NCI-H226 (cell line): ENCODE measurements at regions not wholly inside any gene's neighbourhood (a gene's known extent, or its start where the extent isn't known, plus 50 kb on each side); places are given as distances from the start of the nearest gene placed in this dataset.

ENCODE experiments used
- DNase-seq: peaks from one replicate; pipeline ENCODE4 v3.0.0-alpha.2; 2015

DNA sequence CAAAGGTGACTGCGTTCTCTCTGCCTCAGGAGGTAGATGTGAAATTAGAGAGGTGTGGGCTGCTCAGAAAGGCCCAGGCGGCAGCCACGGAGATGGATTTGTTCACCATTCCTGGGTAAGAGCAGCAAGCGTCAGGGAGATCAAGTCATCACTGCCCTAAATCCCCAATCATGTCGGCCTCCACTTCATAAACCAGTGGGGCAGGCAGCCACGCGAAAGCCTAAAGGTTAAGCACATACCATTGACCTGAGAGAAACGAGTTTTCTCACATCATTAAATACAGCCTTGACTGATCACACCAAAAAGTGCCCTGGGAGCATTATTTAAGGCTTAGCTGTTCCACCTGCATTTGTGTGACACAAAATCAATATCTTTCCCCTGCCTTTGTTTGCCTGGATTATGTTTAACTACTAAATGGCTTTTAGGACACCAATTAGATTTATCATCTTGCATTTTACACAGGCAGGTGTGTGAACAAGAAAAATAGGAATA lies 50.7 kb upstream of the FOXB1 start:
- DNase-seq = no peak

DNA sequence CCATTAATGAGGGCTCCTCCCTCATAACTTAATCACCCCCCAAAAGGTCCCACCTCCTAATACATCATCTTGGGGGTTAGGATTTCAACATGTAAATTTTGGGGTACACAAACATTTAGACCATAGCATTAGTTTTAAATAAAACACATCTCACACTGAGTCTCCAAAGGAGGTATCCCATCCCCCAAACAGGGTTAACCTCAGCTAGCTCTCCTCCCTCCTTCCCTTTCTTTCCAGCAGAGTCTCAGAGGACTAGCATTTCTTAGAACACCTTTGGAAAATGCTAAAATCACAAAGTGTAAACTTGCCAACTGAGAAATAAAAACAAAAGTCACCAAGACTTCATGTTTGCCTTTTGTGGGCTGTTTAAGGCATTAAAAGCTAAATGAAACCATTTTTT lies 51.2 kb upstream of the FOXB1 start:
- no peak for DNase-seq

DNA sequence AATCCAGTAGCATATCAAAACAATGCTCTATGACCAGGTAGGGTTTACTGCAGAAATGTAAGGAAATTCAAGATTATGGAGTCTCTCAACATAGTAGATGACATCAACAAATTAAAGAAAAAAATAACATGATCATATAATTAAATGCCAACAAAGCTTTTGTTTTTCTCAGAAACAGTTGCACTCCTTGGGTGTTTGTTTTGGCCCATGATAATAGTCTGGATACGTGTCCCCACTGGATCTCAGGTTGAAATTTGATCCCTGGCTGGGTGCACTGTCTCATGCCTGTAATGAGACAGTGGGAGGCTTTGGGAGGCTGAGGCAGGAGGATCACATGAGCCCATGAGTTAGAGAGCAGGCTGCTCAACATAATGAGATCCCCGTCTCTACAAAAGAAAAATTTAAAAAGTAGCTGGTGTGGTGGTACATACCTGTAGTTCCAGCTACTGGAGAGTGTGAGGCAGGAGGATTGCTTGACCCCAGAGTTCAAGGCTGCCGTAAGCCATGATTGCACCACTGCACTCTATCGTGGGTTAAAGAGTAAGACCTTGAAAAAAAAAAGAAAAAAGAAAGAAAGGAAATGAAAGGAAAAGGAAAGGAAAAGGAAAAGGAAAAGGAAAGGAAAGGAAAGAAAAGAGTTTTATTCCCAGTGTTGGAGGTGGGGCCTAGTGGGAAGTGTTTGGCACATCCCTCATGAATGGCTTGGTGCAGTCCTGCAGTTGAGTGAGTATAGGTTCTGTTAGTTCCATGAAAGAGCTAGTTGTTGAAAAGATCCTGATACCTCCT lies 53.3 kb upstream of the FOXB1 start:
- no peak for DNase-seq

DNA sequence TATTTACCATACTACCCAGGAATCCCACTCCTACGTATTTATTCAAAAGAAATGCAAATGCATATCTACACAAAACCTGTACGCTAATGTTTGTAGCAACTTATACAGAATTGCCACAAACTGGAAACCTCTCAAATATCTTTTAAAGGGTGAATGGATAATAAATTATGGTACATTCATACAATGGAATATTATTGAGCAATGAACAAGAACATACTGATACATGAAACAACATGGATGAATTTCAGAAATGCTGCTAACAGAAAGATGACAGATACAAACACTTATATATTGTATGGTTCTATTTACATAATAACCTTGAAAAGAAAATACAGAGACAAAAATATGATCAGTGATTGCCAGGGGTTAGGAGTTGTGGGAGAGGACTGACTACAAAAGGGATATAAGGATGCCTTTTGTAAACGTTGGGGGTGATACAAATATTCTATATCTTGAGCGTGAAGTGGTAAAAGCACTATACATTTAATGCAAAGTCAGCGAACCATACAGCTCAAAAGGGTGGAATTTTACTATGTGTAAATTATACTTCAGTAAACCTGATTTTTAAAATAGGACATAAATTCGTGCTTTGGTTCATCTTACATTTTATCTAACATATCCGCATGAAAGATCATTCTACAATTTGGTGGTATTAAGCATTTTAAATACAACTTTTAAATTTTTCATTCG lies 55.0 kb upstream of the FOXB1 start:
- DNase-seq = no peak

DNA sequence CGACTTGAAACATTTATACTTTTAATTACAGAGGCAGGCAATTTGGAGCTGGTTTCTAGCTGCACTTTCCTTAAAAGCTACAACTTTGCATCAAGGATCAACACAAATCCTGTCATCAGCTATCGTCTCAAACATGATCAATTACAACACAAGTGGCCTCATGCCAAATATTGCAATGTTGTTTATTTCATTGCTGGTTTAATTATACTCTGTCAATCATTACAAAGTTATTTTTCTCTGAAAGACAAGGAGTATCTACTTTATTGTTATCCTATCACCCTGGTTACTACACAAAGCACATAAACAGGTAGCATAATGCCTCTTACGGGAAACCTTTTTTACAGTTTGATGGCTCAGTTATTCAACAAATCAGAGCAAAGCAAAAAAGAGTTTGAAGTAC lies 58.0 kb upstream of the FOXB1 start:
- no peak for DNase-seq

DNA sequence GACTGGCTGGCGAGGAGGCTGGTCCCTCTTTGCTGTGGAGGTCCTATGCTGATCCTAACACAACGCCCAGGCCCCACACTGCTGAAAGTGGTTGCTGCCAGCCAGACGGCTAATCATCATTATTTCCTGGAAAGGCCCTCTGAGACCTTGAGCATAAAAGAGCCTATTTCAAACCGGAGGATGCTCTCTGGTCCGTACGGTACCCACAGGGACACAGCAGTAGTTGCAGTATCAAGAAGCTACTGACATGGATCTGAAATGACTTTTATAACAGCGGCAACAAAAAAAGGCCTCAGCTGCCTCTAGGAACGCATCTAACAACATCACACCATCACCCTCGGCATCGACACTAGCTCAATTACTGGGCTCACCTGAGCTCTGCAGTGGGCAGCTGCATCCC lies 59.1 kb upstream of the FOXB1 start:
- DNase-seq = no peak

DNA sequence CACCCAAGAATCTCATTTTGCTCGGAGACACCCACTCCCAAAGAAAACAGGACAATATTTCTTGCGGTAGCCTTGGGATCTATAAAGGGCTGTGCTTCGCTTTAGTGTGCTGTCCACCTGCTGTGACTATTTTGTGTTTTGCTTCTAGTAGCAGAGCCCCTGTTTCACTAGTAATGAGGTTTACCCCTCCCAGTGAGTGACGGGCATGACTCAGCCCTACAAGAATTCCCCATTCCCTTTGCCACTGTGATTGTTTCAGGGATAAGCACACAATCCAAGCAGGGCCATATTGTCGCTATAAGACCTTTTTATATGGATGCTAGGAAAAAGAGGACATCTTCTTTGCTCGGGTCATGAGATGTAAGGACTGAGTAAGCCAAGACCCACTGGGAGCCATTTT lies 62.5 kb upstream of the FOXB1 start:
- DNase-seq = no peak

DNA sequence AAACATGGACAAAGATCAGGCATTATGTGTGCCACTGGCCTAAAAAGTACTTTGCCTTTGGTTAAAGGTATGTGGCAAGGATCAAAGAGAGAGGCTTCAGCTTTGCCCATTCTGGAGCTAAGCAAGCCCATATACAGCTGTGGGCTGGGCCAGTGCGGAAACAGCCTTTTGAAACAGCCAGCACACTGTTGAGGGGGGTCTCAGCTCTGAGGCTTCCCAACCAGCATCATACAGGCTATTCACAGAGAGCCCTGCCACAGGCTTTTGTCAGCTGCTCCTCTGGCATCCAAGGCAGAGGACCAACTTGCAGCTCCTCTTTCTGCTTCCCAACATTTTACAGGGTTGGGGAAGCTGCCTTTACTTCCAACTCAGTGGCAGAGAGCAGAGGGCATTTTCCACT lies 63.2 kb upstream of the FOXB1 start:
- DNase-seq = no peak

DNA sequence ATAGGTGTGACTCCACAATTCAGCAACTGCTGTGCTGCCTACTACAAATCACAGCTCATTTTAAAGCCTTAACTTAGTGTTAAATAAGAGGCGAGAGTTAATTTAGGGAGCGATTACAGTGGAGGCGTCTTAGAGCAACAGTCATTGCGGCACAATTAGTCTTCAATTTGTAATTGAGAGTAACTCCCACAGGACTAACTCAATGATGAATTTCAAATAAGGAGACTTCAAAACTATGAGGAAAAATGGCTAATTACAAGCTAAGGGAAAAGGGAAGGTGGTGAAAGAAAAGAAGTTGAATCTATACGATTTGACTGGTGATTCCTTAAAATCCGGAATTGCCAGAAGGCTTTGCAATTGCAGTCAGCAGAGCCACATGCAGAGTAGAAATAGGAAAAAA lies 63.7 kb upstream of the FOXB1 start:
- DNase-seq = no peak

DNA sequence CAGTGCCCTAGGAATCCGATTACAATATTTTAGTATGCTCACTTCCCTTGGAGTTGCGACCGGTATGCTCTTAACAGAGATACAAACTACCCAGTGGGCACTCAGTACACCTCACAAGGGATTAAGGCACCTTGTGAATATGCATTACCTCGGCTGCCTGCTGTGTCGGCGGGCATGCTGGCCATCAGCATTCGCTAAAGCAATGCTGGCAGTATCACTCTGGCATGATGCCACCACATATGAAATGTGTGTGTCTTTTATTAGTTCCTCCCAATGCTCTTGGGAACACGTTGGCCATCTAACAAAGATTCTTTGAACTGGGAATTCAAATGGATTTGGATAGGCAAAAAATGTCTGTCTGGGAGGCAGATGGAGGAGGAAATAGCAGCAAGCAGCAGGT lies 67.4 kb upstream of the FOXB1 start:
- DNase-seq = no peak

DNA sequence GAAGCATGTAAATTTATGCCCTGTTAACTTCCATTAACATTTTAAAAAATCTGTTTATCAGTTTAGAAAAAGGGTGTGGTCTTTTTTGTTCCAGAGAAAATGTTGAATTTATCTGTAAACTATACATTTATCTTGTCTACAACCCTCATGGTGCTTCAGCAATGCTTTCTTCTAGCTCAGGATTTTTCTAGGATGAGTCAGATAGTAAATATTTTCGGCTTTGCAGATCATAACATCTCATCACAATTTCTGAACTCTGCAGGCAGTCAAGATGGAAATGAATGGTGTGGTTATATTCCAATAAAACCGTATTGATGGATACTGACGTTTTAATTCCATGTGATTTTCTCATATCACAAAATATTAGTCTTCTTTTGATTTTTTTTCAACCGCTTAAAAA lies 70.5 kb upstream of the FOXB1 start:
- DNase-seq = peak; percentile 80

DNA sequence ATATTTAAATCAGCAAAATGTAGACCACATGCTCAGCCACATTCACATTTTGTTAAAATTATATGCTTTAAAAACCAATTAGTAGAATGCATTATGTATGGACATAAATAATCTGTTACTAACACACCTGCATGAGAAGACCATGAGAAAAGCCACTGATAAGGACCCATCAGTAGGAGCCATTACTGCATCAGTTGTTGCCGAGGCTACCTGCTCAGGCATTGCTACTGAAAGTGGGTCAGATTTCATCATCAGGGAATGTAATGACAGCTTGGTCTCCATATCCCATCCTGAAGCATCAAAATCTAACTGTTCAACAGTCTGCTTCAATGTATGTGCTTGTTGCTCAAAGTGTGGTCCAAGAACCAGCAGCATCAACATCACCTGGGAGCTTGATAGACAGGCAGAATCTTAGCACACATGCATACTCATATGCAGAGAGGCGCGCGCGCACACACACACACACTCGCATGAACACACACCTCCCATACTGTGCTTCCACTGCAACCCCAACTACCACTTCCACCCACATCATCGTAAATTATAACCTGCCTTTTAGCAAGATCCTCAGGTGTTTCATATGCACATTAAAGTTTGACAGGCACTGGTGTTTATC lies 72.4 kb upstream of the FOXB1 start:
- no peak for DNase-seq

DNA sequence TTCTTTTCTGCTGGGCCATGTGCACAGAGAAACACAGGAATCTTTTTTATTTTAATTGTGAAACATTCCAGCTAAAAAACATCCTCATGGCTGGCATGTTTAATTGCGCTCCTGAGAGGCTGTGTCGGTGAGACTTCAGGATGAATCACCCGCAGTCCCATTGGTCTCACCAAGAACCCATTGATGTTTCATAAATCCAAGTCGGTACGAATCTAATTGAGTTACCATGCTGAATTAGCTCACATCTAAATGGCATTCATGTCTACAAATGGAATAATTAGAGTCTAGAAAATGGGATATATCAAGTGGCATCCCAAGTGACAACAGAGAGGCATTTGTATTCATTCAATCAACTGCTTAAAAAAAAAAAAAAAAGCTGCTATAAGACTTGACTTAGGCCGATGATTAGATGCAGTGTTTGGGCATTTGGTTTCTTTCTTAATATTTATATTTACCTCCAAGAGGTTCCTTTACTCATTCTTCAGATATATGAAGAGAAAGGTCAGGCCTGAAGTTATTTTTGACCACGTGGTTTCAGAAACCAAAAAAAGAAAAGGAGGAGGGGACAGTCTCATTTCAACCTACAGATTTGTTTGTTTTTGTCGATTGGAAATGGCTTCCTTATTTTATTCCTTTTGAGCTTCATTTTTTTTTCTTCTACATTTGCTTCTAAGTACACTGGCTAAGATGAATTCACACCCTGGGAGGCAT lies 79.1 kb upstream of the FOXB1 start:
- no peak for DNase-seq

DNA sequence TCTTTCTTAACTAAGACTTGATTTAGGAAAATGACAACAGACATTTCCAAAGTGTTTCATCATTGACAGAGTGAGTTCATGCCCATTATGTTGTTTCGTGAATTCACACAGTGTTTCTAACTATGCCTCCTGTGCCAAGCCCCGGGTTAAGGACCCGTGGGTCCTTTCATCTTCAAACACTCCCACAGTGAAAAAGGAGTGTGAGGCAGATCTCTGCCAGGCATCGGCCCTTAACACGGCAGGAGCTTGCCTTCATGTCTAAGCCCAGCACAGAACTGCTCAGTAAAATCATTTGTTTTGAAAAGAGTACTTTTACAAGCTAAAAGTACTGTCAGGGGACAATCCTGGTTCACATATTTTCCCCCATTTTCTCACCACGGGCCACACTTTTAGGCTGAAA lies 80.0 kb upstream of the FOXB1 start:
- DNase-seq = no peak

DNA sequence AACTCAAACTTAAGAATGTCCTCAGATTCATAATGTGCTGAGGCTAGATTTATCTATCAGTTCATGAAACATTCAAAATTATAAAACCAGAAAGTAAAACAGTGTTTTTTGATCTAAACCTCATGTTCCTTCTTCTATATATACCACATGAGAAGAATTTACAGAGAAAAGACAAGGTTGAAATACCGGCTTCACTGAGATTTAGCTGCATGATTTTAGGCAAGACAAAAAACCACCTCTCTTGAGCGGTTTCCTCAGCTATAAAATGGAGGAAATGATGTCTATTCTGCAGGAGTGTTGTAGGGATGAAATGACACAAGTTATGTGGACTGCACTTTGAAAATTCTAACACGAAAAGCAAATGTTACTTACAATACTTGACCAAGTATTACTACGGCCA lies 80.6 kb upstream of the FOXB1 start:
- no peak for DNase-seq

DNA sequence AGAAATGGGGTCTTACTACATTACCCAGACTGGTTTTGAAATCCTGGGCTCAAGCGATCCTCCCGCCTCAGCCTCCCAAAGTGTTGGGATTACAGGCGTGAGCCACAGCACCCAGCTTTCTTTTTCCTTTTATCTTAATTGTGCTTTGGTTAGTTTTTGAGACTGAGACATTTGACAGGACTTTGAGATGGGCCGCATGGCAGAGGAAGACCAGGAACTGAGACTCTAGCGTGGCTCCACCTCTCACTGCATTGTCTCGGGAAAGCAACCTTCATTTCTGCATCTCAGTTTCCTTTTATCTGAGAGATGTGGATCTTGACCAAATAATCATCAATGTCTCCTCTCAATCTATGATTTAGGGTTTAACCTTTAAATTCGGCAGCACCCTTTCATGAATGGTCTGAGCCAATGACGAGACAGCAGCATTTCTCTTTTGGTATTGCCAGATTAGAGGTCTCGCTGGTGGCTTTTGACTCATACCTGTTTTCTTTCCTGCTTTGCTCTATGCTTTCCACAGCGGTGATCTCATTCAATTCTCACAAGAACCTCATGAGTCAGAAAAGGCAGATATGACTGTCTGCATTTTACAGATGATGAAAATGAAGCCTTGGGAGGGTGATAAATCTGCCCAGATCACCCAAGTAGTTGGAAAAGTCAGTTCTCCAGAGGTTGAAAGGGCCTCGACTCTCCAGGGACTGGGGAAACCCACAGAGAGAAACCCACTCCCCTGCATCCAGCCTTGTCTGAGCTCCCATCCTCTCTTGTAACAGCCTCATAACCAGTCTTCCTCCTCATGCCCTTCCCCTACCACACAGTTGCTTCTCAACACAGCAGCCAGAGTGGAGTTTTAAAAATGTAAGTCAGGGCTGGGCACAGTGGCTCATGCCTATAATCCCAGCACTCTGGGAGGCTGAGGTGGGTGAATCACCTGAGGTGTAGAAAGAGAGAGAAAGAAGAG lies 84.8 kb upstream of the FOXB1 start:
- DNase-seq = peak; percentile 97

DNA sequence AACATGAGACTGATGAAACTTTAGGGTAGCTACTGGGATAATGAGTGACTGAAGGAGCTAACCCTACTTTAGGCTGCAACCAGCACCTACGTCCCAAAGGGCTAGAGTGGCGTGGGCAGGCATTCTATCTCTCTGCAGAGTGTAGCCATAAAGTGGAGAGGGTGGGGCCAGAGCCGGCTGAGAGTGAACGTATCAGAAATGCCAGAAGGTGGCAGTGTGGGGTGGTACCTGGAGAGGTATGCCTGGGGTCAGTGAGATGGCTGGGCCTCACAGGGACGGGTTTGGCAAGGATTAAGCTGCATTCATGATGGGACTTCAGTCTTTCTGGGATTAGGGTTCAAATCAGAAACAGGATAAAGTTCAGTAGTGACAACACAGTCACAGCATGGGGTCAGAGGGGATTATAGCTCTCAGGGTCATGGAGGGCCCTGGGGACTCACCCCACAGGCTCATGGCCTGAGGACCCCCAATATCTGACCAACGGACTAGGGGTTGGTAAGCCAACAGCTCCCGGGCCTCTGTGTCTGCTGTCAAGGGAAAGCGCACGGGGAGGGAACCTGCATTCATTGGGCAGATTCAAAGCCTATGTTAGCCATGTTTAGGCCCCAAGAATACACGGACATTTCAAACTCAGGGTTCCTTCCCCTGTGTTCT lies 86.5 kb upstream of the FOXB1 start:
- DNase-seq = peak; percentile 75

DNA sequence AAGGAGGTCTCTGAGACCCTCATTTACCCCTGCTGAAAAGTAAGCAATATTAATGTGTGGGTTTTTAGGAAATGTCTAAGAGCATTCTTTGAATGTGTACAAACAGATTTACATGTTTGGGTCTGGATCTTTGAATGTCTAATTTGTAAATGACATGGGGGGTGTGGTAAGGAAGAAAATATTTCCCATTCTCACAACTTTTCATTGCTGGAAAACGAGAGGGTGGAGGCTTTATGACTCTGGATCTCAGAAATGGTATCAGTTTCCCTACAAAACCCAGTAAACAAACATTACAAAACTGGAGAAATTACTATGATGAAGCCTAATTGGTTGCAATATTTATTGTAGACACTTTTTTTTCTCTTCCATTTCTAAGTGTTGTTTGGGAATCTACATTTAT lies 98.1 kb upstream of the FOXB1 start:
- DNase-seq = no peak

DNA sequence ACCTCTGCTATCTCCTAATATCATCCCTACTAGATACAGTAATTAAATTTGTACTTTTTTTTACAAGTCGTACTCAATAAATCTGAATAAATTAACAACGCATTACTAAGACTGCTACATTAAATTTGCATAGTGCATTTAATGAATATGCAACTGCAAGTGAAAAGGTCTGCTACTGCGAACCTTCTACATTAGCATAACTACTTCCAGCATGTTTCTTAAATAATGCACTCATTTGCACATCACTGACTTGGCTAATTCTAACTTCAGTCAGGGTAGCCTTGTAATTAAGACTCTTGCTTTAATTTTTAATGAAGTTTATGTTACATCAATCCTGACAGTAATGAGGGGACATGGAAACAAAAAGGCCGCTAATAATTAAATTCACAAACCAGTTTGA lies 98.9 kb upstream of the FOXB1 start:
- DNase-seq = no peak

DNA sequence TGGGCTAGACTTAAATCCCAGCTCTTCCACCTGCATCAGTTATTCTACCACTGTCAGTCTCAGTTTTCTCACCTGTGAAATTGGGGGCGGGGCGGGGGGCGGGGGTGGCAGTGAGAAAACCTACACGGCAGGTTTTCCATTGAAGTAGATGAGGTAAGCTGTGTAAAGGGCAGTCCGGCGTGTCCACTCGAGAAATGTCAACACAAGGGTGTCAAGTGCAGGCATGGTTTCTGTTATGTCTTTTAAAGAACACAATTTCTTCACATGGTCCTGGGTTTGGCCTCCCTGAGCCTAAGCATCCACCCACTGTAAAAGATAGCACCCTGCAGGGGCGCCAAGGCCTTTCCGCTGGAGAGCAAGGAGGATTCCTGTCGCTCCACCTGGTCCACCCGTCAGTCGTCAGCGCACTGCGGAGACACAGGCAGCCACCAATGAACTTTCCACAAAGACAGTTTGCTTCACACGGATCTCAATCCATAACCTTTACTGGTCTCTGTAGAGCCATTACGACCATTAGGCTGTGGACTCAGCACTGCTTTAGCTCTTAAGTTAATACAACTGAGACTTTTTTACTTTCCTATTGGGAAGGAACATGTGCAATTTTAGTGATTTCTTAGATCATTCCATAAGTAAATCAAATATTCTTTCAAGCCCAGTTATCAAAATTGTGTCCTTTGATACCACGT lies 99.5 kb upstream of the FOXB1 start:
- DNase-seq = no peak

DNA sequence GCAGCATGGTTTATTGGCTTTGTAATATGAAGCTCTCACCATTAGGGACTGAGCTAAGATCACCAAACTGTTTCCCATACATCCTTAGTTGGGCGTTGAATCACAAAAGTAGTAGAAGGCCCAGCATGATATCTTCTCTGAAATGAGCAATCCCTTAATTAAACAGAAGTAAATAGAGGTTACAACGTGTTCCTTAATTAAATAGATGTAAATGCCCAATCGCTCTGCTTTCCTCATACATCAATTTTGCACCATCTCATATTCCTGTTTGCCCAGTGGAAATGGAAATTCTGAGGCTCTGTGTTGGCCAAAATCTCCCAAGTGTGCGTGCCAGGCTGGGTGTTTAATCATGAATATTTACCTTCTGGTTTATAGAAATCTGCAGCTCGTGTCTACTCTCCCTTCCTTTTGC lies 107.4 kb upstream of the FOXB1 start:
- no peak for DNase-seq
